ENCODE measurements at regions not wholly inside any gene's neighbourhood (a gene's known extent, or its start where the extent isn't known, plus 50 kb on each side); places are given as distances from the start of the nearest gene placed in this dataset.

GRCh38 chr3:167115331-167115934 lies 264.7 kb downstream of the ZBBX start:
- no peak overlapping the region for H3K4me3 Mint-ChIP-seq
- TF ChIP-seq CTCF (IDR thresholded peaks at IDR 0.05) = no peak
- H3K27ac Mint-ChIP-seq = no peak overlapping the region
- no peak for DNase-seq
- H3K36me3 Mint-ChIP-seq (ENCODE audit: low read depth) = no peaks in the 10 kb centered on the region; the same call in 1 of the 2 replicates
- peaks cover 2% of the 10 kb centered on the region; the same call in 1 of the 2 replicates for H3K27me3 Mint-ChIP-seq (ENCODE audit: insufficient read depth)
- no peaks in the 10 kb centered on the region for H3K4me1 Mint-ChIP-seq (ENCODE audit: low read depth)
- H3K9me3 Mint-ChIP-seq = peaks cover 27% of the 10 kb centered on the region

- no peak overlapping the region for H3K4me3 Mint-ChIP-seq
- TF ChIP-seq CTCF (IDR thresholded peaks at IDR 0.05) = no peak
- H3K27ac Mint-ChIP-seq = no peak overlapping the region
- H3K36me3 Mint-ChIP-seq (ENCODE audit: low read depth) = no peaks in the 10 kb centered on the region; the same call in 1 of the 2 replicates
- peaks cover 2% of the 10 kb centered on the region; the same call in 1 of the 2 replicates for H3K27me3 Mint-ChIP-seq (ENCODE audit: insufficient read depth)
- peaks cover 32% of the 10 kb centered on the region for H3K9me3 Mint-ChIP-seq
- no peaks in the 10 kb centered on the region for H3K4me1 Mint-ChIP-seq (ENCODE audit: low read depth)
- no peak for DNase-seq
Observed at GRCh38 chr3:167114619-167115018, 265.5 kb downstream of the ZBBX start.

- Mint-ChIP-seq H3K4me3 (no peak overlapping the region), H3K27me3 (ENCODE audit: insufficient read depth) (peaks cover 2% of the 10 kb centered on the region; the same call in 1 of the 2 replicates), H3K27ac (no peak overlapping the region), H3K9me3 (peaks cover 29% of the 10 kb centered on the region), H3K4me1 (ENCODE audit: low read depth) (no peaks in the 10 kb centered on the region), H3K36me3 (ENCODE audit: low read depth) (no peaks in the 10 kb centered on the region; the same call in 1 of the 2 replicates)
- TF ChIP-seq CTCF (IDR thresholded peaks at IDR 0.05) = no peak
- no peak for DNase-seq
Observed at GRCh38 chr3:167113035-167113830, 266.9 kb downstream of the ZBBX start.

- no peak overlapping the region for H3K27ac Mint-ChIP-seq
- H3K36me3 Mint-ChIP-seq (ENCODE audit: low read depth) = no peaks in the 10 kb centered on the region; the same call in 1 of the 2 replicates
Observed at GRCh38 chr3:167110901-167111300, 269.2 kb downstream of the ZBBX start.

GRCh38 chr3:167109746-167110145 lies 270.4 kb downstream of the ZBBX start:
- Mint-ChIP-seq H3K4me1 (ENCODE audit: low read depth) (no peaks in the 10 kb centered on the region), H3K27ac (no peak overlapping the region), H3K27me3 (ENCODE audit: insufficient read depth) (peaks cover 2% of the 10 kb centered on the region; the same call in 1 of the 2 replicates), H3K36me3 (ENCODE audit: low read depth) (no peaks in the 10 kb centered on the region; the same call in 1 of the 2 replicates), H3K4me3 (no peak overlapping the region), H3K9me3 (peaks cover 30% of the 10 kb centered on the region)
- DNase-seq = no peak
- no peak for TF ChIP-seq CTCF (IDR thresholded peaks at IDR 0.05)

More at GRCh38 chr3:167110901-167111300, 269.2 kb downstream of the ZBBX start:
- no peaks in the 10 kb centered on the region for H3K4me1 Mint-ChIP-seq (ENCODE audit: low read depth)
- peaks cover 30% of the 10 kb centered on the region for H3K9me3 Mint-ChIP-seq
- no peak for TF ChIP-seq CTCF (IDR thresholded peaks at IDR 0.05)
- H3K4me3 Mint-ChIP-seq = no peak overlapping the region
- peaks cover 2% of the 10 kb centered on the region; the same call in 1 of the 2 replicates for H3K27me3 Mint-ChIP-seq (ENCODE audit: insufficient read depth)
- no peak for DNase-seq

Measured in HFFc6 (cell line).